ENCODE measurements at regions not wholly inside any gene's neighbourhood (a gene's known extent, or its start where the extent isn't known, plus 50 kb on each side); places are given as distances from the start of the nearest gene placed in this dataset.

DNA sequence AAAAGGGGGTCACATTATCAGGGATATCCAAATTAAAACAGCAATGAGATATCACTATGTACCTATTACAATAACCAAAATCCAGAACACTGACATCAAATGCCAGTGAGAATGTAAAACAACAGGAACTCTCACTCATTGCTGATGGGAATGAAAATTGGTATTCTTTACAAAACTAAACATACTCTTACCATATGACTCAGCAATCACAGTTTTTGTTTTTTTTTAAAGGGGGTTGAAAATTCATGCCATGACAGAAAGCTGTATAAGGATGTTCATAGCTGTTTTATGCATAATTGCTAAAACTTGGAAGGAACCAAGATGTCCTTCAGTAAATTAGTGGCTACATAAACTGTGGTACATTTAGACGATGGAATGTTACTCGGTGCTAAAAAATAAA lies 71.6 kb upstream of the SLITRK1 start:
- no peak for DNase-seq

DNA sequence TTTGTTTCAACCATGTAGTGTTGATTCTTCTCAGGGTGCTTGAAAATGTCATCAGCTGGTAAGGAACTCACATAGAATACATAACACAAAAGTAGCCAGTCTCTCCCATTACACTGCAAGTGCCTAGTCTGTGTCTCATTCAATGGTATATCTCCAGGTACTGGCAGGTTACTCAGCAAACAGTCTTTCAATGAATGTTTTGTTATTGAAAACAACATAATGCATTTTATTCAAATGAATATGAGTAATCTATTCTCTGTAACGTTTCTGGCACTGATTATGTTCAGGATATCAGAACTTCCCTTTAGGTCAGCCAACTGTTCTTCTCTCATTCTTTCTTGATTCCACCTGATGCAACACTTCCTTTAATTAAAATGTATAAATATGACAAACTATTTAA lies 68.0 kb upstream of the SLITRK1 start:
- DNase-seq = no peak

DNA sequence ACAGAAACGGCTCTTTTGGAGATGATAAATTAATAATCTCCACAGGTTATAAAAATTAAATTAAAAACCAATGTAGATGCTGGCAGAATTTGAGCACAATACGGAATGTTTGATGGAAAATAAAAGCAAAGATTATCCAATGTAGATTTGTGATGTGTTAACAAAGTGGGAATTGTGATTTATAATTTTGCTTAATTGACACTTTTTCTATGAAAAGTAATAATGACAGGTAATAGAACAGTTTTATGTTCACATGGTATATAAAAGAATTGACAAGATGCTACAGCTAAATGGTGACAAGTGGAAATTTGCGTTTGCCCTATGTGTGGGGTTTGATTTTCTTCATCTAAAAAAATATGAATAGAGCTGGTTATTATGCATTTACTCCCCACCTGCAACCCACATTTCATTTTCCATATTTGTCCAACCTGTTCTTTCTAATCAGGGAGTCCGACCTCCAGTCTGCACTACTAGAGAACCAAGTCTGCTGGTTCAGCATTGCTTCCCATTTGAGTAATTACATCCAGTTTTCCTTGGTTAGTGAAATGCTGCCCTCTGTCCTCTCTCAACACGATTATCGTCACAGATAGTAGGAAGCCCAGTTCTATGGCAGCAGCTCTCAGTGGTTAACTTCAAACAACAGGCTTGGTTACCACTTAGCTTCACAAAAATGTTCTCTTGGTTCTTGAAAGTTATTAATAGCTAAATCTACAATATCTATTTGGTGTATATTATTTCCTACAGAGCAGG lies 61.4 kb upstream of the SLITRK1 start:
- no peak for DNase-seq

DNA sequence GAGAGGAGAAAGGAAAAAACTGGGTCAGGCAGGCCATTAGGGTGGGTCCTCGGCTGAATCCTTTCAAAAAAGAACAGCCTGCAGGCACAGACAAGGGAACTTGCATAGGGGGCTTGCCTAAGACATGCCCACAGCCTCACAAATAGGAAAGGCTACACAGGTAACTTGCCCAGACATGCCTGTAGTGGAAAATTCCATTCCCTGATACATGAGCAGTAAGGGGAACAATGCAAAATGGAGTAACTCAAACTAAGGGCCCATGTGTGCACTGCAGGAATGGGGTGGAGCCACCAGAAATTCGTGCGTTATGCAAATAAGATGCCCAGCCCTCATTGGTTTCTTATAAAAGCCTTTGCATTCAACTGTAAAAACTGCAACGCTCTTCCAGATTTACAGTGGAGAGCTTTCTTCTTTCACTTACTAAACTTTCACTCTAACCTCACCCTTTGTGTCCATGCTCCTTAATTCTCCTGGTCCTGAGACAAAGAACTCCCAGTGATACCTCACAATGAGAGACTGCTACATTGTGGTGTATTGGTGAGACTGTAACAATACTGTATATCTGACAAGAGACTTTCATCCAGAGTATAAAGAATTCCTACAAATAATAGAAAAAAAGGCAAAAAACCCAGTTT lies 59.5 kb upstream of the SLITRK1 start:
- no peak for DNase-seq

DNA sequence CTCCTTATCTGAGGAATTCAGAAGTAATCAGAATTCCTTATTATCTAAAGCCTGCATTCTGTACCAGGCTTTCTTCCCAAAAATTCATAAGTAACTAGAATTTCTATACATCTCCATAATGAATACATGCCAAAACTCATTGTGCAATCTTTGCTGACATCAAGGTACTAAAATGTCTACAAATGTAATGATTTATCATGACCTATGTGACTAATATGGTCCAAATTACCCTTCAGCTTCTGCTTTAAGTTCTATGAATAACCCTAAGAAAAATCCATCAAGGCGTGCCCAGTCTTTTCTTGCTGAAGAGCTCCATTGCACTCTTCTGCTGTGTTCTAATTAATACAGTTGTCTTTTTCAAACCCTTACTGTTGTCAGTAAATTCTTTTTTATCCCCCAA lies 58.5 kb upstream of the SLITRK1 start:
- no peak for DNase-seq

DNA sequence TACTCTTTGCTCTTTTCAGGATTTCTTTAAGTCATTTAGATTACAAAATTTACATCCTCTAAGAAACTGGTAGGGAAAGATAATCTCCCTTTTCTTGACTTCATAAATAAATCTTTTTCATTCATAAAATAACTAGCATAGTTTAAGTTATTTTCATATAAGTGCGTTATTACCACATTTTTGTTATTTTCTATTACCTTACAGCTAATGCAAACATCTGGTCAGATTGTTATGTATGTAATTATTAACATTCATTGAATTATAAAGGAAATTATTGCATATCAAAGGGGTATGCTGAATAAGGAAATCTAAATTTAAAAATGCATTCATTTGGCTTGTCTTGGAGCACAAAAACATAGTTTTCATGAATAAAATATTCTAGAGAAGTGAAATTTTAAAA lies 55.3 kb upstream of the SLITRK1 start:
- no peak for DNase-seq

DNA sequence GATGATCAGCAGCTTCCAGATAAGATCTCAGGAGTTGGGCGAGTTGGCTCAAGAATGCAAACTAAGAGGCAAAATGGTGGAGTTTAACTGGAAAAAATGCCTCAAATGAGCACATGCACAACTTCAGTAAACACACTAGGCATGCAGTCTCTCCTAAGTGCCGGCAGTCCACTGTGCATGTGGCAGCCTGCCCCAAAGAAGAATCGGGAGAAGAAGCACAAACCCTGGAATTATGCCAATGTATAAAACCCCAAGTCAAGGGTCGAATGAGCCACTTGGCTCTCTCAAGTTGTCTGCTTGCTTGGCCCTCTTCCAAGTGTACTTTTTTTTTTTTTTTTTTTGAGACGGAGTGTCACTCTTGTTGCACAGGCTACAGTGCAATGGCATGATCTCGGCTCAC lies 53.3 kb upstream of the SLITRK1 start:
- DNase-seq = no peak

All from SHP77 treated with DMSO at 0.1 percent for 48 hours (cell line).